SIG-M5 treated with dmso at 0.1 percent for 504 hours (cell line): ENCODE measurements at regions not wholly inside any gene's neighbourhood (a gene's known extent, or its start where the extent isn't known, plus 50 kb on each side); places are given as distances from the start of the nearest gene placed in this dataset.

ENCODE experiments used
- DNase-seq: peaks from one replicate; lab custom pipeline; 2025; ENCODE audit not compliant: unreplicated experiment; lab: John Stamatoyannopoulos, UW

DNA sequence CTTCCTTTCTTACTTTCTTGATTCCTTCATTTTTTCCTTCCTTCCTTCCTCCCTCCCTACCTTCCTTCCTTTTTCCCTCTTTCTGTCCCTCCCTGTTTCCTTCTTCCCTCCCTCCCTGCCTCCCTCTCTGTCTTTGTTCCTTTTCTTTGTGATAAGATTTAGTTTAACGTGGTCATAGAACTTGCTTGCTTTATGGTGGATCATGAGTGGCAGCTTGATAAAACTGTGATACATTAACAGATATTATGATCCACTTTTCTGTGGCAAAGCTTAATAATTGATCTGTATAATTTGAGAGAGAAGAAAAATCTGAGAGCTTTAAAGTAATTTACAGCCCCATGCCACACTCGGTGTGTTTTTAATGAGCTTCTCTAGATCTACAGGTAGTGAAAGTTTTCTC lies 280.5 kb downstream of the RNF144B start:
- DNase-seq: no peak

DNA sequence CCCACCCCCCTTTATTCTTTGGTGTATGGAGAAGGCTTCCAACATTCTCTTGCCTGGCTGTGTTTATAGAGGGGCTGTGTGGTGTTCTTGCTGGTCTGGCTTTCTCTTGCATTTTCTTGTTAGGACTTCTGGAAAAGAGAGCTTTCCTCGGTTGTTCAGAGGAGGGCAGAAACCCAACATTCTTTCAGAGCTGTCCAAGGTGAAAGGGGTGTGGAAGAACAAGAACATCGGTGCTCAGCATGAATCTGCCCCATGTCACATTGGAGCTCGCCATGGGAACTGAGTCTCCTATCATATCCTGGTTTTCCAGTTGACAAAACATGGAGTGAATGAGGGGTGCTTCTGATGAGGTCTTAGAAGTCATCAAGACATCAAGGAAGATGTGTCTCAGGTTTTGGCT lies 281.8 kb downstream of the RNF144B start:
- no peak for DNase-seq

DNA sequence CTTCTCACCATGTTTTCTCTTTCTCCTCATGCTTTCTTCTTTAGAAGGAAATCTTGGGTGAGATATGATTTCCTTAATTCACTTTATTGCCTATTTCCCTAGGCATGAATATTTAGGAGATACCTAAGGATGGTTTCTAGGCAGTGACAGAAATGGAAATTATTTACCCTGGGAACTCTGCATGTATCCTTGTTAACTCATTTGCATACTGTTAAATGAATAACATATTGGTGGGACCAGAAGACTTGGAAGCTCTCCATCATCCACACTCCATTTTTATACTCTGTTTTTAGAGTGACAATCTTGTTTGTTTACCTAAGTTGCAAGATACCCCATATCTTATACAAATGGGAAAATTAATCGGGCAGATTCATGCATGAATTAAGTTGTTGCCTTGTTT lies 285.7 kb downstream of the RNF144B start:
- DNase-seq: no peak

DNA sequence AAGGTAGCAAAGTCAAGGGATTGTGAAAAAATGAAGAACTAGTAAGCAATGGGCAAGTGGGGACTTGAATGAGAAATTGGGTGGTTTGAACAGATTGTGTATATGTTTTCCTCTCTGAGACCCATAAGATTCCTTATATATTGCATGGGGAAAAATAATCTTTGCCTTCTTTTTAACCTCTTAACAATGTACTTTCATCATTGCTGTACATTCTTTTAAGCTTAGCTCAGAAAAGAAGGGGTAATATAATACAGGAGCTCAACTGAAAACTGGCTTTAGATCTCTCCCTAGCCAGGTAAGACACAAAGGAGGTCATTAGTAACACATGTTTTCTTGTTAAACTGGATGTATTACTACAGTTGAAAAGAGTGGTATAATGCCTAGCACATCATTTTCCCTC lies 287.2 kb downstream of the RNF144B start:
- no peak for DNase-seq

DNA sequence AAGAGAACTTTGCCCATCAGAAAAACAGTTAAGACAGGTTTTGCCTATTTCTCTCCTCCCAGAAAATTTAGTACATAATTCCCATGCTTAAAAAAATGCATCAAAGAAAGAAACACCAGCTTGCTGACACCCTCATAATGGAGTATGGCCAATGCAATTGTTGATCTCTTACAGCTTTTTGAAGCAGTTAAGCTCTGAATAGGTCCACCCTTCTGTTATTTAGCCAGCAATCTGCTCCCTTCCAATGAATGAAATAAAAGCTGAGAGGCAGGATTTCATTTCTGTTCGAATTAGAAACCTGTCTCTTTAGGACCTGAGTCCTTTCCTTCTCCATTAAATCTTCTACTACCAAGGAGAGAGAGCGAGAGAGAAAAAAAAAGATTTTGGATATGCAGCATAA lies 288.7 kb downstream of the RNF144B start:
- DNase-seq: no peak

DNA sequence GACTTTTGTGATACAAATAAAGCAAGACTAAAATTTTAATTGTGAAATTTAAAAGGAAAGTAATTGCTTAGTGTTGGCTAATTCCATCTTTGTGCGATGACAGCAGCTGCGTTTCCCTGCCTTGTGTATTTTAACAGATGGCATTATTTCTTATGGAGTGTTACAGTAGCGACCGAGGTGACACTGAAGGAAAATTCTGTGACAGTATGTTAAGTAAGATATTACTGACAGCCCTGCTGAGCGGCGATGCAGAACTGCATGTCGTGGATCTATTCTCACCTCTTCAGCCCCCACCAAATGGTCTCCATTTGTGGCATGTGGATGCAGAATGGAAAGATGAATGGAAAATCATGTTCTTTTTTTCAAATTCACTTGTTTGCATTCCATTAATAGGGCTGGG lies 289.4 kb downstream of the RNF144B start:
- DNase-seq: no peak

DNA sequence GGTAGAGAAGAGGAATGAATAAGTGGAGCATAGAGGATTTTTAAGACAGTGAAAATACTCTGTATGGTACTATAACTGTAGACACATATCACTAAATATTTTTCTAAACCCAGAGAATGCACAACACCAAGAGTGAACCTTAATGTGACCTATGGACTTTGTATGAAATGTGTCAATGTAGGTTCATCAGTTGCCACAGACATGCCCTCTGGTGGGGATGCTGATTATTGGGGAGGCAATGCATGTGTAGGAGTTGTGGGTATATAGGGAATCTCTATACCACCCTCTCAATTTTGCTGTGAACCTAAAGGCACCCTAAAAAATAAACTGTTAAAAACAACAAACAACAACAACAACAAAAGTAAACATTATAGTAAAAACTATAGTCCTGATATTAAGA lies 293.7 kb downstream of the RNF144B start:
- DNase-seq: no peak

DNA sequence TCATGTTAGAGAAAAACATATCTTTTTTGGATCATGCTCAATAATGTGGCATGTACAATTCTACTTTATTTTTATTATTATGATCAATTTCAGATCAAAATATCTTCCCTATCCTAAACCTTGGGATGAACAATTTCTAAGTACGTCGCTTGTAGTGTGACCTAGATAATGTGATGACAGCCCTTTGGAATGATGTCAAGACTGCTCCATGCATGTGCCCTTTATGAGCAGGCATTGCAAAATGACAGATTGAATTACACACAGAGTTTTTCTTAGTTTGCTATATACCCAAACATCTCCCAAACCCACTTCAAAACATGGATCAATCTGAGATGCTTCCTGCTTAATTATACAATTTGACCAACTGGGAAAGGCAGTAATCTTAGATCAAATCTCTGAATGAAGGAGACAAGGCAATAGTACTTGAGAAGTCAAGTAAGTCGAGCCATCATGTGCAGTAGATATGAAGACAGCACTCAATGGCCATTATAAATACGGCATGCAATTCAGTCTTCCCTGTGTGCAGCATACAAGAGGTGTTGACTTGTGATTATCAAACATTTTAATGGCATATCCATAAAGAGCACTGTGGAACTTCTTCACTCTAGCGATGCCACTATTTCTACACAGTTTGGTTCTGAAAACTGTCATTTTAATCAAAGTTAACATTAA lies 294.8 kb downstream of the RNF144B start:
- DNase-seq: no peak

DNA sequence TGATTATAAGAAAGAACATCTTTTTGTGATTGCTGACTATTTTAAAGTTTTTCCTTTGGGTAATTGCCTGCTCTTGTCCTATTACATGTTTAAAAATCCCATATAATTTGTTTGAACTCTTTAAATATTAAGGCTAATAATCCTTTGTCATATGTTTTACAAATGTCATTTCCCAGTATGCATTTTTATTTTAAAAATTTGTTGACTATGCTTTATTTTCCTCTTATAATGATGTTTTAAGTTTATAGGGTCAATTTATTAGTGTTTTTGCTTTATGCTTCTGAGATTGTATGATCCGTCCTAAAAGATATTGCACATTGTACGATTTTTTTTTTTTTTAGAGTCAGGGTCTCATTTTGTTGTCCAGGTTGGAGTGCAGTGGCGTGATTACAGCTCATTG lies 297.2 kb downstream of the RNF144B start:
- DNase-seq: no peak

DNA sequence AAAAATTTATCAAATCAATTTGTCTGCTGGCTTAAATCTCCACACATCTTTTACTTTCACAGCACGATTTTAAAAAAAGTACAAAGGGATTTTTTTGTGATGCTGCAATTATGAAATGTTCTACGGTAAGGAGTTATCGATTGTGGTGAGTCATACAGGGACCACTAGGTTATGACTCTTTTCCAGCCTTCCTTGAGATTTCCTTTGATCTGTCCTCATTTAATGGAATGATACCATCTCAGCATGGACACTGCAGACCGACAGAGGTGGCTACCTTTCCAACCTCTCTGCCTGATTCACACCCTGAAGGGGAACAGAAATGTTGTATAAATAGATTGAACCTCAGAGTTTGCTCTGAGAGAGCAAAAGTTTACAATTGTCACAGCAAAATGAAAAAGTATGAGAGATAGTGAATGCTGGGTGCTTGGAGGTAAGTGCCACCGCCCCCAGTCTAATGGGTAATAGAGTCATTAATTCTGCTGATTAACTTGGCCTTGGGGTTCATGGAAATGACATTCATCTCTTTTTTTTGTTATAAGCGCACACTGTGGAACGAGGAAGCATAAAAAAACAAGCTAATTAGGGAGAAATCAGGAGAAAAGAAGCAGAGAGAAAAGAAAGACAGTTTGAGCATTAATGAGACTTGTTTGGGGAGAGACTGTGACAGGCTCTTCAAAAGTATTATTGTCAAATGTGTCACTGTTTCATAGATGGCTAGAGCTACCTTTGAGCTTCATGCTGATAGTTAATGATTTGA lies 306.0 kb downstream of the RNF144B start:
- DNase-seq: no peak

DNA sequence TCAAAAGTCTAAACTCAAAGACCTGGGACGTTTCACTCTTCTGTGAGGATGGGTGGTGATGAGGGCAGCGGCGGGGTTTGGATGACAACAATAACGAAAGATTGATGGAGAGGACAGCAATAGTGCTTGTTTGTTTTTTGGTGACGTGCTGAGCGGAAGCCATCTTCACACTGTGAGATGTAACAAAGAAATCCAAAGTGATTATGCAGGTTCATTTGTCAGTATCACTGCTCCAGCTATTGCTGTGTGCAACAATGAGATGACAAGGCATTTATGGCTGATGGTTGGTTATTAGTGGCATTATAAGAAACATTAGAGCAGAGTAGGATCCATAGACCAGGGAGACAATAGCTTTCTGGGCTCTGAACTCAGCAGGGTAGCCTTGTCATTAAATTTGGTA lies 306.7 kb downstream of the RNF144B start:
- DNase-seq: no peak

DNA sequence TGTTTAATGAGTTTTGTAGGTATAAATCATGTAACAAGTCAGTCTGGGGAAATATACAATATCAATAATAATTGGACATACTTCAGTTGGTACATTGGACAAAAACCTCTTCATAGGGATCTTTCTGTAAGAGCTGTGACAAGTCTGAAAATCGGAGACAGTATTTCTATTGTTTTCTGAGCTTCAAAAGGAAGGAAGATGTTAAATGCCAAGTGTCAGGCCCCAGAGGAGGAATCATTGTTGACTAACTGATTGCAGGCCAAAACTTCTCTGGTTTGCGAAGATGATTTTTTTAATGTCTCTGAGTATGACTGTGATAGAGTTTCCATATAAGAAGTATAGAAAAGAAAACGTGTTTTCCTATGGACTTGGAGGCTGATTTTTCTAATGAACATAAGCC lies 316.4 kb downstream of the RNF144B start:
- no peak for DNase-seq

DNA sequence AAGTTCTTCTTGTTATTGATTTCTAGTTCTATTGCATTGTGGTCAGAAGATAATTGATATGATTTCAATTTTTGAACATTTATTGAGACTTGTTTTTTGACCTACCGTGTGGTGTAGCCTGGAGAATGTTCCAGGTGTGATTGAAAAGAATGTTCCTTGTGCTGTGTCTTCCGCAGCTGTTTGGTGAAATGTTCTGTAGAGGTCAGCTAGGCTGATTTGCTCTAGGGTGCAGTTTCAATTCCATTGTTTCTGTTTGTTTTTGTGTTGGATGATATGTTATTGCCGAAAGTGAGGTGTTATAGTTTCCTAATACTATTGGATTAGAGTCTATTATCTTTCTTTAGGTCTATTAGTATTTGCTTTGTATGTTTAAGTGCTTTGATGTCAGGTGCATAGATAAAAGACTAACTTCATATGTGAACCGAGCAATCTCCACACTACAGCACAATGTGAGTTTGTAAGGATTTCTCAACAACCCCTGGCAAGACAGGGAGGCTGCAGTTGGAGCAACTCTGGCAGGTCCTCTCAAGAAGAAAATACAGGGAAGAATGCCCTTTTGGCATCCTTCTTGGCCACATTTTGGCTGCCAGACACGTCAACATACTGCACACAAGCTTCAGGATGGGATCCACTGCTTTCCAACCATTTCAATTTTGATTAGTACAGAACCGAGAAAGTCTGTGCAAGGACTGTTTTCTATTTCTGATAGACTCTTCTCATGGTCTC lies 320.7 kb downstream of the RNF144B start:
- no peak for DNase-seq

DNA sequence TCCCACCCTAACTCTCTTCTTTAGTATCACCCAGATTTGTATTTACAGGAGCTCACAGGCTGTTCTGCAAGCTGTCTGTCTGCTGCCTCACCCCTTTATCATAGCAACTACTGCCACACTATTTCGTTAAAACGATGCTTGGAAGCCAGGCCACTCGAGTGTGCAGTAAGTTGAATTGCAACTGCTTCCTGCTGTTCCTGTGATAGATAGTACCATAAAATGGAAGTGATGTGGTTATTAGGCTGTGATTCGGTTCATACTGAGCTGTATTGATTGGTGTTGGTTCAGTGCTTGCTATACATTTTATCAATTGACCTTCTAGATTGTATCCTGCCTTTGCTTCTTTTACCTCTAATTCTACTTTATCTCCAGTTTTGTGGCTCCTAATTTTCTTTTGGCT lies 325.4 kb downstream of the RNF144B start:
- no peak for DNase-seq

DNA sequence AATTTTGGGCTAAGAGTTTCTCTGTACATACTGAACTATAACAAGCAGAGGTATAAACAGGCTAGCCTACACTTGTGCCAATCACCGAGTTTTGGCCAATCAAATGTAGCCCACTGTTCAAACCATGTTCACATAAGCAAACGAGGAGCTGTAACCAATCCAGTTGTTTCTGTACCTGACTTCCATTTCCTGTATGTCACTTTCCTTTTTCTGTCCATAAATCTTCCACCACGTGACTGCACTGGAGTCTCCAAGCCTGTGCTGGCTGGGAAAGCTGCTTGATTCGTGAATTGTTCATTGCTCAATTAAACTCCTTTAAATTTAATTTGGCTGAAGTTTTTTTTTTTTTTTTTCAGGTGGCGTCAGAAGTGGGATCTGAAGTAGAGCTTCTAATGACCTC lies 332.9 kb downstream of the RNF144B start:
- no peak for DNase-seq

DNA sequence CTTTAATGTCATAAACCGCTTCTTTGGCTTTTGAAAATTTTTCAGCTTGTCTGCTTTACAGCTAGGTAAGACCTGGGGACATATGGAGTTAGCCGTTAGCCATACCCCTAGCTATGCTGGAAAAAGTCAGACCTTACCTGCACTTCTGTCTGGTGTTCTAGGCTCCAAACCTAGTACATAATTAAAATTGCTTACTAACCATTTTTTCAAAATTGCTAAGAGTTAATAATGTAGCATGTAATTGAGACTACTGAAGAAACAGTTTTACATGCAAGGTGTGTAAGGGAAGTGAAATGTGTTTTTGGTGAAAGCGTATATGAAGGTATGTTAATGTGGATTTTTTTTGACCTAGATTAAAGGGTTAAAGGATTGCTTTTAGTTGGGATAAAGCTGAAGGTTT lies 336.9 kb downstream of the RNF144B start:
- no peak for DNase-seq

DNA sequence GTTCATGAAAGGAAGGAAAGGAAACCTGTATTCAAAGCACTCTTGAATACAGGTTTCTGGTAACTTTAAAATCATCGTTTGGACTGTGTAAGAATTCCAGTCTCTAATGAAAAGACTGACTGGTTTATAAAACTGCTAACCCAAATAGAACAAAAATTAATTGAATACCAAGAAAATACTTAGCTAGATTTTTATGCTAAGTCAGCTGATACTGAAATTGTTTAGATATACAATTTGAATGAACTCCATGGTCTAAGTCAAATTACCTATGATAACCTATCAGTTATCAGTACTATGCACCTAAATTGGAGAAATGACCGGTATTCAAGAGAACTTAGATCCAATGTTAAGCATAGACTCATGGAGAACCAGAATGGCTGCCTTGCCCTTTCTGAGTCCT lies 338.3 kb downstream of the RNF144B start:
- no peak for DNase-seq

DNA sequence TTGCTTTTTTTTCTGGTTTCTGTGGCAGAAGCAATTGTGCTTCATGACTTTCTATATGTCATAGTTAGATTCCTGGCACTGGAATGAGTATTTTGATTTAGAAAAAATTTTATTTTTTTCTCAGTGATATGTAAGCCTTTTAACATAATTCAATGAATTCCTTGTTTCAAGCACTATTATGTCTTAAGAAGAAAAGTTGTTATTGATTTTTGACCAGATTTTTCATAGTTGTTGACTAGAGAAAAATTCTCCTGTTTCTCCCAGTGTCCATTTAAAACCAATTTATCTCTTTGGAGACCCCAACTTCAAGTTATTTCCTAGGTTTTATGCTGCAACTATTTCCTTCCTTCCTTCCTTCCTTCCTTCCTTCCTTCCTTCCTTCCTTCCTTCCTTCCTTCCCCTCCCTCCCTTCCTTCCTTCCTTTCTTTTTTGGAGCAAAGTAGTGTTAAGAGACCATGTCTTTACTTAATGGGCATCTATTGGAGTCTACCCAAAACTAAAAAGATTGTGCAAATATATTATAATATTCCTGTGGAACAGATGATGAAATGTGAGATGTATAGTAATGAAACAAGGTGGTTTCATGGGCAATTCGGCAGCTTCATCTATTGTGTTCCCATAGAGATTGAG lies 346.9 kb downstream of the RNF144B start:
- DNase-seq: no peak

DNA sequence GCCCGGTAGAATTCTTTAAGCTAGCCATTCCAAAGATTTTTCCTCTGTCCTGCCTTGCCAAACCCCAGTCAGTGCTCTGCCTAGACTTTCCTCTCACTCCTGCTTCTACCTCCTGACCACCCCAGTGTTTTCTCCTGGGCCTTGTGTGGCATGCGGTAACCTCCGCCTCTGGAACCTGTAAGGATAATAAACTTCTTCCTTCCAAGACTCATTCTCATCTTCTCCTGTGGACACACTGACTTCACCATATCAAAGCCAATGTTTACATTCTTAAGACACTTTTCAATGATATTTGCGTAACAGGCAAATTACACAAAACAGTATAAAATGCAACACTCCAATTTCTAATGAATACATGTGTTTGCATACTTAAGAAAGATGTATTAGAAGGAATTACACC lies 354.6 kb downstream of the RNF144B start:
- DNase-seq: no peak

DNA sequence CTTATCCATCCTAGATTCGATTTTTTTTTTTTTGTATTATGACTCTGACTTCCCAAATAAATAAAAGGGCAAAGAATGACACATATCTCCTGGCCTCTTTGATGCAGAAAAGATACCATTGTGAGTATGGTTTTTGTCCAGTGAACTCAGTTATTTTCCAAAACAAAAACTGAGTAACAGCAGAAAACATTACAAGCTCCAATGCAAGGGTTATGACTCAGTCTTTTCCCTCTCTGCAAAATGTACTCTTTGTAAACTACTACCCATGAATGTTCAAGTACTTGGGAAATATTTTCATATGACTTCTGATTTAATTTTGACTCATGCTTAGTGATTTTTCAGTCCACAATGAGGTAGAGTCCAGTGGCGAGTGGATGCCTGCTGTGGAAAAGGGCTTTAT lies 355.3 kb downstream of the RNF144B start:
- no peak for DNase-seq

DNA sequence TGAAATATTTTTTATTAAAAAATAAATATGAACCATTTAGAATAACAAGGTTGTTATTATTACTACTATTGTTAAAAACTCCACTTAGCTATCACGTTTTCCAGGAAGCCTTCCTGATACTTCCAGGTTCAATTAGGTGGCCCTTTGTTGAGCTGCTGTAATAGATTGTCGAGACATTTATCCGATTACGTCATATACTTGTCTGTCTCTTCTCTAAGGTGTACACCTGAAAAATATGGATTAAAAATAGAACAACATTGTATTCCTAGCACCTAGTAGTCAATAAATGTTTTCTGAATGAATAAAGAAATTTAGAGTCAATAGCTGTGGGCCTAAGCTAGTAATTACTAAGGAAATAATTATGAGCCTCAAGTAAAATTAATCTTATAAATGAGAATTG lies 359.6 kb downstream of the RNF144B start:
- no peak for DNase-seq

DNA sequence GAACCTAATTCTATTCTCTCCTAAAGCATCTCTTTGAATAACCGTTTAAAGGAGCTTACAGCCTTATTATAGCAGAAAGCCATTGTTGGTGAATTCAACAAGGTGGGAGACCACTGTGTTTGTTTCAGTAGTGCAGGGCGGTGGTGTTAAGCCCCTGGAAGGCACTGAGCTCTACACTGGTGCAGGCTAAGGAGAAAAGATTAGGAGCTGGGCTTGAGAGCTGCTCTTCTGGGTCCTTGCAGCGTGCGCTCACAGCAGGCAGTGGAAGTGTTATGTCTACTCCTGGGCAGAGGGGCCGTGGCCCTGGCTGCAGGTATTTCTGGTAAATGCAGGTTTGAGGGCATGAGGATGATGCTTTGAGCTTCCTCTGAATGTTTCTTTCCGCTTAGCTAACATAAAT lies 361.2 kb downstream of the RNF144B start:
- no peak for DNase-seq
